SK-N-MC (cell line): ENCODE measurements at regions not wholly inside any gene's neighbourhood (a gene's known extent, or its start where the extent isn't known, plus 50 kb on each side); places are given as distances from the start of the nearest gene placed in this dataset.

Source experiments
- EZH2 ChIP-seq: fragments of 200-600 bp; sonication (generic); IDR thresholded peaks from one replicate; pipeline ENCODE4 v1.6.1; 2017; ENCODE audit warnings: antibody characterized with exemption
- FOXP2 ChIP-seq: optimal IDR thresholded peaks from 2 replicates; pipeline ENCODE3; 2011; ENCODE audit warnings: mild to moderate bottlenecking, moderate library complexity; ENCODE audit not compliant: insufficient read depth; ENCODE audit errors: extremely low read length, control extremely low read depth
- POLR2AphosphoS5 ChIP-seq: IDR thresholded peaks from 2 replicates; pipeline ENCODE4 v1.6.1; 2012; ENCODE audit warnings: mild to moderate bottlenecking, low read depth, low read length, borderline replicate concordance

DNA sequence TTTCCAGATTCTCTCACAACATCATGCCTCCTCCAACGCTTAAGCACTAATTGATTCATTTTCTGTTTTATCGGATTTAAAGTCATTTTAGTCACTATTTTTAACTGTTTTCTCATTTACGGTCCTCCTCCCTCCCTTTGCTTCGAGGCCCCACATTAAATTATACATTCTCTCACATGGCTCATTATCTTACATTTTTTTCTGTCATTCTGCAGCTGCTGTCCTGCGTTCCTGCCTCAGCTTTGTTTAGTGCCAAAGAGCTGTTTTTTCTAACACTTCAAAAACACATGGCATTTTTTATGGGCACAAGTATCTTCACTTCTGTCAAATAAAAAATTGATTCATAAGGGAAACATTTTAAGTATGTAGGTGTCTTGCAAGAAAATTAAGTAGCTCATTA, 130.1 kb upstream of the FST start:
- TF ChIP-seq POLR2AphosphoS5: no peak
- no peak for TF ChIP-seq EZH2
- no peak for TF ChIP-seq FOXP2
